ENCODE measurements at regions not wholly inside any gene's neighbourhood (a gene's known extent, or its start where the extent isn't known, plus 50 kb on each side); places are given as distances from the start of the nearest gene placed in this dataset.

DNA sequence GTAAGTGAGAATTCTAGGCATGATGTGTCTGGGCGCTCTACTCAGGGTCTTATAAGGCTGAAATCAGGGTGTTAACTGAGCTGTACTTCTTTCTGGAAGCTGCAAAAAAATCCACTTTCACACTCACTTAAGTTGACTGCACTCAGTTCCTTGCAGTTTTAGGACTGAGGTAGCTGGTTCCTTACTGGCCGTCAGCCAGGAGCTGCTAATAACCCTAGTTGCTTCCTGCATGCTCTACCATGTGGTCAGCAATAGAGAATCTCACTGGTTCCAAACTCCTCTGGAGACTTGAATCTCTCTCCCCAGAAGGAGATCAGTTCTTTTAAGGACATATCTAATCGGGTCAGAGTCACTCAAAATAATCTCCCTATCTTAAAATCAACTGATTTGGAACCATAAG lies 911.2 kb downstream of the EFNA5 start:
- Histone ChIP-seq H3K27me3 (no peaks in the 10 kb centered on the region), H3K36me3 (no peaks in the 10 kb centered on the region), H3K4me3 (no peak overlapping the region), H3K9me3 (no peaks in the 10 kb centered on the region), H3K27ac (no peak overlapping the region), H3K4me1 (no peaks in the 10 kb centered on the region)
- WGBS, 2 donors: 56 to 65% methylated on average over 3 of the region's 3 CpGs
- DNase-seq: no peak
- TF ChIP-seq POLR2AphosphoS5 (IDR thresholded peaks at IDR 0.05): no peak
- TF ChIP-seq POLR2A (IDR thresholded peaks at IDR 0.05): no peak
- TF ChIP-seq EP300 (IDR thresholded peaks at IDR 0.05): no peak
- TF ChIP-seq, protein P1, sequence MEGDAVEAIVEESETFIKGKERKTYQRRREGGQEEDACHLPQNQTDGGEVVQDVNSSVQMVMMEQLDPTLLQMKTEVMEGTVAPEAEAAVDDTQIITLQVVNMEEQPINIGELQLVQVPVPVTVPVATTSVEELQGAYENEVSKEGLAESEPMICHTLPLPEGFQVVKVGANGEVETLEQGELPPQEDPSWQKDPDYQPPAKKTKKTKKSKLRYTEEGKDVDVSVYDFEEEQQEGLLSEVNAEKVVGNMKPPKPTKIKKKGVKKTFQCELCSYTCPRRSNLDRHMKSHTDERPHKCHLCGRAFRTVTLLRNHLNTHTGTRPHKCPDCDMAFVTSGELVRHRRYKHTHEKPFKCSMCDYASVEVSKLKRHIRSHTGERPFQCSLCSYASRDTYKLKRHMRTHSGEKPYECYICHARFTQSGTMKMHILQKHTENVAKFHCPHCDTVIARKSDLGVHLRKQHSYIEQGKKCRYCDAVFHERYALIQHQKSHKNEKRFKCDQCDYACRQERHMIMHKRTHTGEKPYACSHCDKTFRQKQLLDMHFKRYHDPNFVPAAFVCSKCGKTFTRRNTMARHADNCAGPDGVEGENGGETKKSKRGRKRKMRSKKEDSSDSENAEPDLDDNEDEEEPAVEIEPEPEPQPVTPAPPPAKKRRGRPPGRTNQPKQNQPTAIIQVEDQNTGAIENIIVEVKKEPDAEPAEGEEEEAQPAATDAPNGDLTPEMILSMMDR (IDR thresholded peaks at IDR 0.05): no peak
- intact Hi-C loops (cut with DNase I): no loop called here

DNA sequence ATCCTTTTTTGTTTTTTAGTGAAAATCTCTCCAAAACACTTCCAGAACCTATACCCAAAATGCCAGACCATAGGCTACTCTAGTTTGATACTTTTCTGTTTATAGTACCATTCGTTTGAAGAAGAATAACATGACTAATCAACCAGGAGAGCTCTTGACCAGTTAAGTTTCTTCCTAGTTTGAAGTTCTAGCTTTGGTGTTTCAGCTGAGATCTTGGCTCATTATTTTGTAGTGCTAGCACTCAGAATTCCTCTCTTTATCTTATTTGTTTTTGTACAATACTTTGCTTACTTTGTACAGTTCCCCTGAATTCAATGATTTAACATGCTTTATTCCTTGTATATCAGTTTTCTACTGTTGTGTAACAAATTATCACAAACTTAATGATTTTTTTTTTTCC lies 911.6 kb downstream of the EFNA5 start:
- WGBS, 2 donors: 49 to 76% methylated on average over 1 of the region's 1 CpG
- Histone ChIP-seq H3K27ac (no peak overlapping the region), H3K36me3 (no peaks in the 10 kb centered on the region), H3K27me3 (no peaks in the 10 kb centered on the region), H3K4me3 (no peak overlapping the region), H3K4me1 (no peaks in the 10 kb centered on the region), H3K9me3 (no peaks in the 10 kb centered on the region)
- no peak for DNase-seq
- TF ChIP-seq, protein P1 (IDR thresholded peaks at IDR 0.05): no peak
- no peak for TF ChIP-seq POLR2AphosphoS5 (IDR thresholded peaks at IDR 0.05)
- no peak for TF ChIP-seq POLR2A (IDR thresholded peaks at IDR 0.05)
- no peak for TF ChIP-seq EP300 (IDR thresholded peaks at IDR 0.05)
- intact Hi-C loops (cut with DNase I): no loop called here

DNA sequence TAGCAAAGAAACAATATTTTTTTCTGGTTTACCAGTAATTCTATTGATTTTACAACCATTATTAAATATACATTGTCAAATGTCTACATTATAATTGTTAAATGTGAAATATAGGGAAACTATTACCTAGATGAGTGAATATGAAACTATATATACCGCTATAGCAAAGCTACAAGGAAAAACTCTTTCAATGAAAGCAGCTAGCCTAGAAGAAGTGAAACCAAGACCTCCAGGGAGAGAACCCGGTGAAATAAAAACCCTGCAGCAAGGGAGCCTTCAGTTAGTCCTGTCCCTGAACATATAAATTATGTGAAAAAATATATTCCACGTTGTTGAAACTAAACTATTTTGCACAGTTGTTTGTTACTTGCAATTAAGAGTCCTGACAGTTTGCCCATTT lies 913.1 kb downstream of the EFNA5 start:
- Histone ChIP-seq H3K4me3 (no peak overlapping the region), H3K27me3 (no peaks in the 10 kb centered on the region), H3K9me3 (no peaks in the 10 kb centered on the region), H3K36me3 (no peaks in the 10 kb centered on the region), H3K4me1 (no peaks in the 10 kb centered on the region), H3K27ac (no peak overlapping the region)
- no peak for DNase-seq
- TF ChIP-seq, protein P1 (IDR thresholded peaks at IDR 0.05): no peak
- no peak for TF ChIP-seq POLR2A (IDR thresholded peaks at IDR 0.05)
- no peak for TF ChIP-seq POLR2AphosphoS5 (IDR thresholded peaks at IDR 0.05)
- TF ChIP-seq EP300 (IDR thresholded peaks at IDR 0.05): no peak
- WGBS, 2 donors: 58 to 69% methylated on average over 3 of the region's 3 CpGs
- intact Hi-C loops (cut with DNase I): no loop called here

DNA sequence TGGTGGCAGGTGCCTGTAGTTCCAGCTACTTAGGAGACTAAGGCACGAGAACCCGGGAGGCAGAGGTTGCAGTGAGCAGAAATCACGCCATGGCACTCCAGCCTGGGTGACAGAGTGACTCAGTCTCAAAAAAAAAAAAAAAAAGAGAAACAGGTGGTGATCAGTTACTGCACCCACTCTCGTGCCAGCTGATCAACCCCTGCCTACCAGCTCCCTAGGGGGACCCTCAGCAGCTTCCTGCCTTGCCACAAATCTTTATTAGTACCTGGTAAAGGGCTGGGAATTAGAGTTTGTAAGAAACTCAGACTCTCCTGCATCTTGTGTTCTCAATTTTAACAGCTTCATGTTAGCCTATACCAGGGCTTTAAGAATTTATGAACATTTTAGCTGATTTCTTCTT lies 914.9 kb downstream of the EFNA5 start:
- no peak overlapping the region for H3K4me3 ChIP-seq
- TF ChIP-seq POLR2A (IDR thresholded peaks at IDR 0.05) (no peak), EP300 (IDR thresholded peaks at IDR 0.05) (no peak), POLR2AphosphoS5 (IDR thresholded peaks at IDR 0.05) (no peak)
- TF ChIP-seq, protein P1 (IDR thresholded peaks at IDR 0.05): no peak
- H3K36me3 ChIP-seq: no peaks in the 10 kb centered on the region
- no peak for DNase-seq
- no peaks in the 10 kb centered on the region for H3K27me3 ChIP-seq
- intact Hi-C loops (cut with DNase I): no loop called here
- WGBS, 2 donors: 67 to 76% methylated on average over 4 of the region's 4 CpGs
- no peaks in the 10 kb centered on the region for H3K4me1 ChIP-seq
- no peaks in the 10 kb centered on the region for H3K9me3 ChIP-seq
- H3K27ac ChIP-seq: no peak overlapping the region

DNA sequence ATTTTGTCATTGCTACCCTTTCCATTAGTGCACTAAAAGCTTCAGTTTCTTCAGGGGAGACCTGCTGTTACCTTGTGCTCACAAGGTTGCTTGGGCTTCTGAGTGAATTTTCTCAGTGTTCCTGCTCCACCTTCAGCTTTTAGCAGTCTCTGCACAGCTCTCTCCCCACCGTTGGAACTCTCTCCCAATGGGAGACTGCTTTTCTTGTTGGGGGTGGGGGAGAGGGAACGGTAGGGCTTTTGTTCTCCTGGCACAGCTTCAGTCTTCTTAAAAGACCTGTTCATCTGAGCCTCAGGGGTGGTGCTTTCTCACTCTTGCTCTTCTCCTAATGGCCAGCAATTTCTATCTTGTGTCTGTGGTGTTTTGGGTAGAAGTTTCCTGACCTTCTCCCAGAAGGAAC lies 915.7 kb downstream of the EFNA5 start:
- TF ChIP-seq POLR2A (IDR thresholded peaks at IDR 0.05) (no peak), EP300 (IDR thresholded peaks at IDR 0.05) (no peak), POLR2AphosphoS5 (IDR thresholded peaks at IDR 0.05) (no peak)
- TF ChIP-seq, protein P1 (IDR thresholded peaks at IDR 0.05): no peak
- Histone ChIP-seq H3K4me3 (no peak overlapping the region), H3K27me3 (no peaks in the 10 kb centered on the region), H3K9me3 (no peaks in the 10 kb centered on the region), H3K4me1 (no peaks in the 10 kb centered on the region), H3K27ac (no peak overlapping the region), H3K36me3 (no peaks in the 10 kb centered on the region)
- intact Hi-C loops (cut with DNase I): no loop called here
- 13 to 42% methylated on average over 2 of the region's 2 CpGs for WGBS, 2 donors
- DNase-seq: no peak

Measured in sigmoid colon (tissue), 6 donors.